Endothelial cell of umbilical vein (primary cell): ENCODE measurements at regions not wholly inside any gene's neighbourhood (a gene's known extent, or its start where the extent isn't known, plus 50 kb on each side); places are given as distances from the start of the nearest gene placed in this dataset.

ENCODE experiments used
- BruUV-seq: library from RNA; stranded (reverse); fragments of 400-500 nt; replicated peaks from 2 replicates; lab custom pipeline; 2021; lab: Mats Ljungman, UMichigan
- CTCF ChIA-PET: fragments of 300-600, 350-600 bp; sonication (Branson Sonifier 250); formaldehyde crosslinking; loops from one replicate; lab custom pipeline; 2021; ENCODE audit warnings: antibody characterized with exemption, inconsistent platforms; lab: Charles Lee
- POLR2A ChIA-PET: fragments of 300-600, 350-600 bp; sonication (Branson Sonifier 250); formaldehyde crosslinking; loops from one replicate; lab custom pipeline; 2021; ENCODE audit warnings: antibody characterized with exemption, inconsistent platforms; lab: Charles Lee
- DNase-seq: peaks from one replicate; pipeline ENCODE4 v3.0.0-alpha.2; 2011; ENCODE audit warnings: low read depth, low spot score
- FAIRE-seq: peaks from 2 replicates; lab custom pipeline; 2011; peaks lifted over from hg19 to GRCh38; lab: Jason Lieb, UNC
- H2AFZ ChIP-seq: 2 replicates; pipeline ENCODE4 v1.6.0; 2012; ENCODE audit warnings: low read depth, low read length, control low read depth, inconsistent platforms
- H3K27ac ChIP-seq: 2 replicates; pipeline ENCODE4 v1.5.1; 2011; ENCODE audit warnings: low read depth, mild to moderate bottlenecking, control low read depth, low read length, moderate library complexity; ENCODE audit not compliant: insufficient read depth
- H3K27me3 ChIP-seq, 2 experiments: 2 replicates each; pipeline versions ENCODE4 v1.6.0 to v1.6.1; 2011; ENCODE audit warnings: low read length in 2 of 2, mixed read lengths in 1 of 2; ENCODE audit not compliant: control insufficient read depth in 2 of 2, insufficient read depth in 2 of 2
- H3K36me3 ChIP-seq, 2 experiments: 2 replicates in 1 of 2; 3 replicates in 1 of 2; pipeline ENCODE4 v1.5.1; 2011; ENCODE audit warnings: low read length in 2 of 2, mild to moderate bottlenecking in 1 of 2, moderate library complexity in 1 of 2; ENCODE audit not compliant: control insufficient read depth in 2 of 2, insufficient read depth in 2 of 2; ENCODE audit errors: extremely low read depth in 1 of 2
- H3K4me1 ChIP-seq: 3 replicates; pipeline ENCODE4 v1.5.1; 2011; ENCODE audit warnings: mild to moderate bottlenecking, low read length; ENCODE audit not compliant: control insufficient read depth, insufficient read depth; ENCODE audit errors: extremely low read depth
- H3K4me2 ChIP-seq: 2 replicates; pipeline ENCODE4 v1.6.1; 2011; ENCODE audit warnings: low read length, control low read depth, mixed read lengths; ENCODE audit not compliant: insufficient read depth
- H3K4me3 ChIP-seq, 3 experiments: fragments of 200-600 bp in 1 of 3; sonication (generic), shearing (Covaris generic) in 1 of 3; replicated peaks in 1 of 3; 2 replicates each; pipeline ENCODE4 v1.5.1; 2011 to 2016; ENCODE audit warnings: control low read depth in 3 of 3, low read length in 3 of 3, mild to moderate bottlenecking in 2 of 3, inconsistent platforms in 1 of 3, low read depth in 1 of 3, moderate library complexity in 1 of 3; ENCODE audit not compliant: insufficient read depth in 1 of 3
- H3K79me2 ChIP-seq: 2 replicates; pipeline ENCODE4 v1.6.0; 2012; ENCODE audit warnings: low read length, inconsistent platforms; ENCODE audit not compliant: control insufficient read depth, insufficient read depth
- H3K9ac ChIP-seq: replicated peaks from 2 replicates; pipeline ENCODE3; 2011; ENCODE audit warnings: low read length, control low read depth; ENCODE audit not compliant: insufficient read depth; ENCODE audit errors: extremely low read depth
- H3K9me1 ChIP-seq: replicated peaks from 3 replicates; pipeline ENCODE4 v1.6.0; 2011; ENCODE audit warnings: mild to moderate bottlenecking, low read length; ENCODE audit not compliant: control insufficient read depth, insufficient read depth; ENCODE audit errors: extremely low read depth
- H3K9me3 ChIP-seq: replicated peaks from 2 replicates; pipeline ENCODE4 v1.5.1; 2012; ENCODE audit warnings: low read length, inconsistent platforms; ENCODE audit not compliant: control insufficient read depth, insufficient read depth
- H4K20me1 ChIP-seq: replicated peaks from 2 replicates; pipeline ENCODE3; 2011; ENCODE audit warnings: mild to moderate bottlenecking, low read length; ENCODE audit not compliant: control insufficient read depth, insufficient read depth; ENCODE audit errors: extremely low read depth
- CTCF ChIP-seq, 2 donors: IDR thresholded peaks; 1 replicate in 1 of 2; 2 replicates in 1 of 2; pipeline ENCODE4 v1.5.1; 2011; ENCODE audit warnings: low read length in 2 of 2, mild to moderate bottlenecking in 2 of 2, moderate library complexity in 2 of 2, control low read depth in 1 of 2, inconsistent platforms in 1 of 2, low read depth in 1 of 2; ENCODE audit not compliant: insufficient read depth in 1 of 2; ENCODE audit errors: extremely low read depth in 1 of 2
- EZH2 ChIP-seq: IDR thresholded peaks from 2 replicates; pipeline ENCODE4 v1.6.1; 2012; ENCODE audit warnings: borderline replicate concordance, low read depth, mild to moderate bottlenecking, moderate library complexity, low read length, inconsistent platforms; ENCODE audit not compliant: severe bottlenecking
- FOS ChIP-seq: IDR thresholded peaks from 2 replicates; pipeline ENCODE4 v1.6.1; 2011; ENCODE audit warnings: mild to moderate bottlenecking, low read length, moderate library complexity, borderline replicate concordance; ENCODE audit not compliant: insufficient read depth
- GATA2 ChIP-seq: IDR thresholded peaks from 2 replicates; pipeline ENCODE4 v1.7.0; 2011; ENCODE audit warnings: low read depth, mild to moderate bottlenecking, moderate library complexity, mixed read lengths, low read length; ENCODE audit not compliant: insufficient read length, insufficient read depth
- JUN ChIP-seq: IDR thresholded peaks from 2 replicates; pipeline ENCODE4 v1.6.1; 2011; ENCODE audit warnings: borderline replicate concordance, low read depth; ENCODE audit not compliant: insufficient read length, insufficient read depth
- MYC ChIP-seq: IDR thresholded peaks from one replicate; pipeline ENCODE4 v1.6.1; 2011; ENCODE audit warnings: mild to moderate bottlenecking, low read depth, low read length
- POLR2A ChIP-seq: IDR thresholded peaks from 2 replicates; pipeline ENCODE4 v1.6.1; 2012; ENCODE audit warnings: low read depth, mild to moderate bottlenecking, control low read depth, low read length
- POLR2AphosphoS5 ChIP-seq: IDR thresholded peaks from 2 replicates; pipeline ENCODE4 v1.6.1; 2012; ENCODE audit warnings: low read depth, mild to moderate bottlenecking, control low read depth, low read length, moderate library complexity; ENCODE audit not compliant: insufficient read depth
- dilution Hi-C: fragments of 300-500 bp; cut with MboI; formaldehyde crosslinking; loops from one replicate; pipeline ENCODE4 v1.15.0; 2019; ENCODE audit warnings: low sequenced_read_pairs; ENCODE audit not compliant: extremely low pct_ligation_motif_present
- intact Hi-C: fragments of 100-400 bp; cut with micrococcal nuclease; formaldehyde crosslinking; loops from one replicate; pipeline ENCODE4 v1.10.0; 2022
- TF ChIP-seq, protein P1 (sequence below): IDR thresholded peaks from 2 replicates; pipeline ENCODE4 v1.6.1; 2011; ENCODE audit not compliant: insufficient read depth, insufficient read length

DNA sequence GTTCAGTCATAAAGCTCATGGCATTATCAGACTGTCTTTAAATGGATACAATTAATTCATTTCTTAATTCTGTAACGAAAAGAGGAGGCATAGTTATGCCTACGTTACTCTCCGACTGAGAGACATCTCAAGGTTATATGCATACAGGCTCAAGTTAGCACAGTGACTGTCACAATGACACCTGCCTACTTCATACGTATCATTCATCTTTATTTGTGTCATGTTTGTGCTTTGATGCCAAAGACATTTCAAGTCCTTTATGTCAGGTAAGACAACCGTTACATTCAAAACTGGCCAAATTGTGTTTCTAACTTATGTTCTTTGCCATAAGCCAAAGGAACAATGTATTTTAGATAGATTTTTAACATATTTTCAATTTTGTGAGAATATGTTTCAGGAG is 328.8 kb upstream of the NRG3 start:
- Histone ChIP-seq H3K9me1 (no peaks in the 10 kb centered on the region), H4K20me1 (no peaks in the 10 kb centered on the region), H3K27me3 (no peaks in the 10 kb centered on the region), H3K27ac (no peak overlapping the region), H3K9ac (no peak overlapping the region), H3K4me1 (no peaks in the 10 kb centered on the region), H3K4me3 (no peak overlapping the region), H3K79me2 (no peaks in the 10 kb centered on the region), H2AFZ (no peak overlapping the region), H3K36me3 (no peaks in the 10 kb centered on the region), H3K9me3 (no peaks in the 10 kb centered on the region), H3K4me2 (no peak overlapping the region)
- no TSS peak for BruUV-seq
- FAIRE-seq (no peak), DNase-seq (no peak)
- CTCF ChIA-PET: no interaction called here
- intact Hi-C loops: no loop called here
- dilution Hi-C loops: no loop called here
- TF ChIP-seq EZH2: no peak
- TF ChIP-seq MYC: no peak
- no peak for TF ChIP-seq GATA2
- TF ChIP-seq JUN: no peak
- TF ChIP-seq, protein P1, sequence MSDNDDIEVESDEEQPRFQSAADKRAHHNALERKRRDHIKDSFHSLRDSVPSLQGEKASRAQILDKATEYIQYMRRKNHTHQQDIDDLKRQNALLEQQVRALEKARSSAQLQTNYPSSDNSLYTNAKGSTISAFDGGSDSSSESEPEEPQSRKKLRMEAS: no peak
- no peak for TF ChIP-seq POLR2AphosphoS5
- no peak for TF ChIP-seq FOS
- no peak for TF ChIP-seq CTCF (IDR thresholded peaks at IDR 0.05; ENCODE audit: extremely low read depth in 1 of 2, insufficient read depth in 1 of 2, low read depth in 1 of 2, low read length in 2 of 2)
- no peak for TF ChIP-seq POLR2A
- POLR2A ChIA-PET: no interaction called here
